UCSD-AML1 (cell line): ENCODE measurements at regions not wholly inside any gene's neighbourhood (a gene's known extent, or its start where the extent isn't known, plus 50 kb on each side); places are given as distances from the start of the nearest gene placed in this dataset.
"Not testable (repeated sequence)": the region's sequence is repeated elsewhere in the genome, so short reads cannot be mapped to it uniquely, and the experiment has no call there.

ENCODE experiments used
- DNase-seq: peaks from one replicate; lab custom pipeline; 2025; ENCODE audit not compliant: unreplicated experiment; lab: John Stamatoyannopoulos, UW

GRCh38 chr5:125484272-125484741 is 737.9 kb upstream of the ZNF608 start:
- no peak for DNase-seq

- no peak for DNase-seq
Observed at GRCh38 chr5:125484742-125485641, 738.6 kb upstream of the ZNF608 start.

- no peak for DNase-seq
Observed at GRCh38 chr5:125485771-125486170, 739.3 kb upstream of the ZNF608 start.

- DNase-seq, result no peak
Observed at GRCh38 chr5:125486634-125487033, 740.2 kb upstream of the ZNF608 start.

- no peak for DNase-seq
Observed at GRCh38 chr5:125487231-125487630, 740.8 kb upstream of the ZNF608 start.

GRCh38 chr5:125487652-125488051 is 741.2 kb upstream of the ZNF608 start:
- DNase-seq, result not testable (repeated sequence)

GRCh38 chr5:125489146-125489545 is 742.7 kb upstream of the ZNF608 start:
- no peak for DNase-seq

GRCh38 chr5:125491986-125492492 is 745.6 kb upstream of the ZNF608 start:
- DNase-seq, result no peak

- no peak for DNase-seq
Observed at GRCh38 chr5:125492977-125493376, 746.5 kb upstream of the ZNF608 start.

GRCh38 chr5:125496393-125496792 is 750.0 kb upstream of the ZNF608 start:
- DNase-seq, result no peak

GRCh38 chr5:125497651-125498050 is 751.2 kb upstream of the ZNF608 start:
- DNase-seq, result no peak

- DNase-seq, result no peak
Observed at GRCh38 chr5:125499636-125500332, 753.3 kb upstream of the ZNF608 start.

GRCh38 chr5:125501396-125501795 is 755.0 kb upstream of the ZNF608 start:
- no peak for DNase-seq

- no peak for DNase-seq
Observed at GRCh38 chr5:125503946-125504345, 757.5 kb upstream of the ZNF608 start.

GRCh38 chr5:125505115-125505514 is 758.7 kb upstream of the ZNF608 start:
- no peak for DNase-seq

GRCh38 chr5:125506124-125506523 is 759.7 kb upstream of the ZNF608 start:
- DNase-seq, result no peak

- no peak for DNase-seq
Observed at GRCh38 chr5:125508225-125508624, 761.8 kb upstream of the ZNF608 start.

- no peak for DNase-seq
Observed at GRCh38 chr5:125510651-125511050, 764.2 kb upstream of the ZNF608 start.

- DNase-seq, result no peak
Observed at GRCh38 chr5:125517973-125518550, 771.6 kb upstream of the ZNF608 start.

GRCh38 chr5:125521289-125521688 is 774.9 kb upstream of the ZNF608 start:
- no peak for DNase-seq

- DNase-seq, result no peak
Observed at GRCh38 chr5:125525356-125525755, 778.9 kb upstream of the ZNF608 start.

GRCh38 chr5:125526966-125527365 is 780.5 kb upstream of the ZNF608 start:
- DNase-seq, result no peak
